ENCODE measurements at regions not wholly inside any gene's neighbourhood (a gene's known extent, or its start where the extent isn't known, plus 50 kb on each side); places are given as distances from the start of the nearest gene placed in this dataset.

DNA sequence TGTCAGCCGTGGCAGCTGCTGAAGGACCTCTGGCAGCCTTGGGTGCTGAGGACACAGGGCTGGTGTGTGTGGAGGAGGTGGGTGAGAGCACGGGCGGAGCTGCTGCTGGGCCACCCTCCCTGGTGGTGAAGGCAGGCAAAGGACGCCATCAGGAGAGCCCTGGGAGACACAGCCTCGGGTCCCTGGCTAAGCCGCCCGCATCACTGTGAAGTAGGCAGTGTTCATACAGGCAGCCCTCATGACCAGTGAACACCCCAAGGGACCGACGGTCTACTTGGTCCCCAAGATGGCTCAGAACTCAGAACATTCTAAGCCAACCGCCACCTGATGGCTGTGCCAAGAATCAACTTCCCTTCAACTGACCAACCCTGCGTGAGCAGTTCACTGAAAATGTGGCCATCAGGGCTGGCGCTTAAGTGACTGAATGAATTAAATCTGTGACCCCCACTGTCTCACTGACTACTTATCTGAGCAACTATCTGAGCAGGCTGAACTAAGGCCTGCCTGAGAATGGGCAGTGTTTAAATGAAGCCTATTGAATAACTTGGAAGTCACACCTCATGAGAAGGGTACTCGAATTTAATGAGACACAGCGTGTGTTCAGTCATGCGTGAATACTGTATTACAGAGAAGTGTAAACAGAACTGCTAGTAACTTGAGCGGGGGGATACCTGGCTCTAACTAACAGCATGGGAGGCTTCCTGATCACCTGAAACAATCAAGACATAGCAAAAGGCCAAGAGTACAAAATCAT is 54.7 kb upstream of the SIMC1 start:
- Histone ChIP-seq H3K27me3 (ENCODE audit: control insufficient read depth, insufficient read depth, low read length) (no peaks in the 10 kb centered on the region), H3K9ac (ENCODE audit: low read length in 3 of 3) (no peak overlapping the region), H3K36me3 (ENCODE audit: control insufficient read depth in 2 of 3, insufficient read depth in 3 of 3, low read length in 3 of 3) (no peaks in the 10 kb centered on the region), H3K9me3 (ENCODE audit: control insufficient read depth in 2 of 3, insufficient read depth in 1 of 3, low read length in 3 of 3) (no peaks in the 10 kb centered on the region), H3K27ac (ENCODE audit: low read depth in 2 of 2, low read length in 2 of 2) (no peak overlapping the region), H3K4me1 (ENCODE audit: control insufficient read depth in 2 of 3, insufficient read depth in 2 of 3, low read depth in 1 of 3, low read length in 3 of 3) (peaks cover 0 to 13% (median 0%) of the 10 kb centered on the region in 3 donors), H3K4me3 (ENCODE audit: low read length in 3 of 3) (no peak overlapping the region)
- no peak for TF ChIP-seq CTCF (IDR thresholded peaks at IDR 0.05; ENCODE audit: borderline replicate concordance, extremely low read depth, insufficient read depth)
- intact Hi-C loops (cut with DNase I), result no loop called here
- DNase-seq (peak in 4 of 5 donors; percentile 77 to 96 (median 90)), FAIRE-seq (no peak)

DNA sequence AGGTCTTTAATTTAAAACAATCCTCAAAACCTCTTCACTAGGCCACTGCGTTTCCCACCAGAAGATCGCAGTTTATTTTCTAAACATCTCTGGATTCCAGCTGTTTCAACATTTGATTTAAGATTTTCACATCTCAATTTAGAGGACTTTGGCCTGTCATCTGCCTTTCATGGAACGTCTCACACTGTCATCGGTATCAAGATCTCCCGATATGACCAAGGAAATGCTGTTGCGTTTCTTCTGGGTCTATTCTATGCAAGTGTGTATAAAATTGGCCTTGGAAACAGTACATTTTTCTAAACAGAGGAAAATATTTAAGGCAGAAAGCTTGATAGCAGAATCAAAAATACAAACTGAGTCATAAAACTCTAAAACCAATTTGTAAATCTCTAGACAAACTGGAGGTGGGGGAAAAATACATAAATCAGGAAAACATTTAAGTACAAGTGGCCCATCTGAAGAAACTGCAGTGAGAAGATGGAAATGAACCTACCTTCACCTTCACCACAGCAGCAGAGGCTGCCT is 53.6 kb upstream of the SIMC1 start:
- FAIRE-seq, result no peak
- Histone ChIP-seq H3K27ac (ENCODE audit: low read depth in 2 of 2, low read length in 2 of 2) (no peak overlapping the region), H3K36me3 (ENCODE audit: control insufficient read depth in 2 of 3, insufficient read depth in 3 of 3, low read length in 3 of 3) (no peaks in the 10 kb centered on the region), H3K27me3 (ENCODE audit: control insufficient read depth, insufficient read depth, low read length) (no peaks in the 10 kb centered on the region), H3K9ac (ENCODE audit: low read length in 3 of 3) (no peak overlapping the region), H3K4me1 (ENCODE audit: control insufficient read depth in 2 of 3, insufficient read depth in 2 of 3, low read depth in 1 of 3, low read length in 3 of 3) (peaks cover 0 to 13% (median 0%) of the 10 kb centered on the region in 3 donors), H3K9me3 (ENCODE audit: control insufficient read depth in 2 of 3, insufficient read depth in 1 of 3, low read length in 3 of 3) (no peaks in the 10 kb centered on the region), H3K4me3 (ENCODE audit: low read length in 3 of 3) (no peak overlapping the region)
- intact Hi-C loops (cut with DNase I), result no loop called here
- DNase-seq, result no peak
- no peak for TF ChIP-seq CTCF (IDR thresholded peaks at IDR 0.05; ENCODE audit: borderline replicate concordance, extremely low read depth, insufficient read depth)

DNA sequence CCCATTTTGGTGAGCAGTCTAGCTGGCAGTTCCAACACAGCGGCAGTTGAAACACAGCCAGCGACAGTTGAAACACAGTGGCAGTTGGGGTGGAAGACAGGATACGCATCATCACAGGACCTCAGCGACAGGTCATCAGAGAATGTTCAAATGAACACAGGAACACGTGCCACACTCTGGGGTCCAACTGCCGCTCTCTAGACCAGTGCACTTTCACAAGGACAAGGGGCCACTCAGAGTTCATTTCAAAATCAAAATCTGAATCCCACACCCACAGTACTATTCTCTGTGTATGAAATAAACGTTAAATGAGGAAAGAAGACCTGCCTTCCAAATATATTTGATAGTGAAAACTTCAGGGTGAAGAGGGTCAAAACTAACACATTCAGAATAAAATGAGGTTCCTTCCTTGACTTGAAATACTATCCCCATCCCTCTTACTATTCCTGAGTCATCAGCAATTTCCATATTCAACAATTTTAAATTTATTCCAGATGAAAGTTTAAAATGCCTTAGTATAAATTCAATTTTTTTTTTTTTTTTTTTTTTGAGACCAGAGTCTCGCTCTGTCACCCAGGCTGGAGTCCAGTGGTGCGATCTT is 53.0 kb upstream of the SIMC1 start:
- Histone ChIP-seq H3K9ac (ENCODE audit: low read length in 3 of 3) (no peak overlapping the region), H3K27ac (ENCODE audit: low read depth in 2 of 2, low read length in 2 of 2) (no peak overlapping the region), H3K36me3 (ENCODE audit: control insufficient read depth in 2 of 3, insufficient read depth in 3 of 3, low read length in 3 of 3) (no peaks in the 10 kb centered on the region), H3K9me3 (ENCODE audit: control insufficient read depth in 2 of 3, insufficient read depth in 1 of 3, low read length in 3 of 3) (no peaks in the 10 kb centered on the region), H3K4me3 (ENCODE audit: low read length in 3 of 3) (no peak overlapping the region), H3K4me1 (ENCODE audit: control insufficient read depth in 2 of 3, insufficient read depth in 2 of 3, low read depth in 1 of 3, low read length in 3 of 3) (peaks cover 0 to 13% (median 0%) of the 10 kb centered on the region in 3 donors), H3K27me3 (ENCODE audit: control insufficient read depth, insufficient read depth, low read length) (no peaks in the 10 kb centered on the region)
- no peak for TF ChIP-seq CTCF (IDR thresholded peaks at IDR 0.05; ENCODE audit: borderline replicate concordance, extremely low read depth, insufficient read depth)
- FAIRE-seq, result no peak
- intact Hi-C loops (cut with DNase I), result no loop called here
- peak in 1 of 5 donors; percentile 47 for DNase-seq
